Dedifferentiated amniotic fluid mesenchymal stem cell (primary cell): ENCODE measurements at regions not wholly inside any gene's neighbourhood (a gene's known extent, or its start where the extent isn't known, plus 50 kb on each side); places are given as distances from the start of the nearest gene placed in this dataset.

Experiments
- DNase-seq: peaks from one replicate; pipeline ENCODE4 v3.0.0-alpha.2; 2016; ENCODE audit errors: extremely low spot score

DNA sequence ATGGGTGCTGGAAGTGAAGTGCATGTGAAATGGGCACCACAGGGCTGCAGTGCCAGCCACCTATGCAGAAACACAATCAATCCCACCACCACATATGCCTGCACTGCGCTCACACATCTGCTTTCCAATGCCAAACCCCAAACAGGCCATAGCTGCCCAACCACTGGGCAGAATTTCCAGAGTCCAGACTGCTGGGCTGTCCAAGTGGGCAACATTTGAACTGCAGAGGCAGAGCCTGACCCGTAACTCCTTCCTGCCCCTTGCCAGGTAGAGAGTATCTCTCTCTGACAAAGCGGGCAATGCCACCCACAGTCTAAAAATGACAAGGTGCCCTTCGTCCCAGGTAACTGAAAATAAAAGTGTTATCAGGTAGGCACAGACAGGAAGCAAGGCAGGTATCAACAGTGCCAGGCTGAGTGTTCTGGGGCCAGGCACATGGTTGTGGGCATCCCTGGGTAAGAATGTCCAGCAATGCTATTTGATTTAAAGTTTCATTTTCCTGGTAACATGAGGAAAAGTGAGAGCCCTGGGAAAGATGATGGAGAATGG lies 79.5 kb downstream of the FOXA2 start:
- no peak for DNase-seq

DNA sequence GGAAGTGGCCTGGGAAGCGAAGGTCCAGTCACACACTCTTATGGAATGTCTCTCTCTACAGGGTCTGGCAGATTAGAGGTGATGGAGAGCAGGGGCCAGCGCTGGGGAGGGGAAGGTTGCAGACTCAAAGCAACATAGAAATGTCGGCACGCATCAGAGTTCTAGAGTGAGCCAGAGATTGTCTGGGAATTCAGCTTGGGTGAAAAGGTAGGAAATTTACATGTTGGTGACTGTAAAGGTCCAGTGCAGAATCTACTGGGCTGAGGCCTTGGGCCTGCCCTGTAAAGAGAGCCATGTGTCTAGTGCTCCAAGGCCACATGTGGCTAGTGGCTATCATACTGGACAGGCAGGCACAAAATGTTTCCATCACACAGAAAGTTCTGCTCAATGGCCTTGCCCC lies 80.8 kb downstream of the FOXA2 start:
- DNase-seq: no peak

DNA sequence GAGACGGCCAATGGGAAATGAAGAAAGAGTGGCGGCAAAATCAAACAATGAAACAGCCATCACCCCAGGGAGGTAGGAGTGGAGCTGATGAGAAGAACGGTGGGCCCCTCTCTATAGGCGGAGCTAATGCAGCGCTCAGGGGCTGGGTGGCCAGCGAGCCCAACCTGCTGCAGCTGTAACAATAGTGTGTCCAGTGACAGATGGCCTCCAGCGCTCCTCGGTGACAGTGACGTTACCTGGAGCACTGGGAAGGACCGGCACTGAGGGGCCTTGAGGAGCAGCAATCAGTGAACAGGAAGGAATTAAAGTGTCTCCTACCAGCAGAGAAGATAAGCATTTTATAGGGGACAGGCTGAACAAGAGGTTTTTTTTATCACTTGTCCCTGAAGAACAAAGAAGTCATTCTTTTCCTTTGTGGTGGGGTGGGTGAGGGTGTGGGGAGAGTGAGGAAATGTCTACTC lies 81.6 kb downstream of the FOXA2 start:
- no peak for DNase-seq

DNA sequence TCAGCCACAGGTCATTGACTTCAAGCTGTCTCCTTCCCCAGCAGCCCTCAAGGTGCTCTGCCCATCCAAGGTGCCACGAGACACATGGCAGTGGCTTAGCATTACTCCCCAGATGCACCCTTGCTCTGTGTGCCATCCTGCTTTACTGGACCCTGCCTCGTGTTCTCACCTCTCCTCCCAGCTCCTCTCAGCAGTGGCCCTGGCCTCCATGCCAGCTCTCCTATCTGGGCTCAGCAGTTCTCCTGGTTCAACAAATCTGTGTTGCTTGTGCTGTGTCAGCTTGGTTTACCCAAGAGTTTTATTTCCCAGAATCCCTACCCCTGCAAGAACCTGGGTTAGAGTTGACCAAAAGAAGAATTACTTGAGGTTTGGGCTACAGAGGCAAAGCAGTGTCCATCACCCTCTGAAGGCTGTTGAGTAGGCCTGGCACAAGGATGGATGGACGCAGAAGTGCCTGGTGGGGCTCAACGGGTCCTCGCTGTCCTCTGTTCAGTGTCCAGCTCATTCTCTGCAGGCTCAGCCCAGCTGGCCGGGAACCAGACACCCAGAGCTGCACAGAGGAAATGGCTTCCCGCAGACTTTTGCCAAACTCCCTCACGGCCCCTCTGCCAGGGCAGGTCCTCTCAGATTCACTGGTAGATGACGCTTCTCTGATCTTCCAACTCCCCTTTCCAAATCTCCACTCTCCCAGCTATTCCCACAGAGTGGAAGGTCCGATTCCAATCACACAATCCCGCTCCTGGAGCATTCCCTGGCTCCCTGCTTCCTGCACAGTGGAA lies 82.6 kb downstream of the FOXA2 start:
- DNase-seq: no peak

DNA sequence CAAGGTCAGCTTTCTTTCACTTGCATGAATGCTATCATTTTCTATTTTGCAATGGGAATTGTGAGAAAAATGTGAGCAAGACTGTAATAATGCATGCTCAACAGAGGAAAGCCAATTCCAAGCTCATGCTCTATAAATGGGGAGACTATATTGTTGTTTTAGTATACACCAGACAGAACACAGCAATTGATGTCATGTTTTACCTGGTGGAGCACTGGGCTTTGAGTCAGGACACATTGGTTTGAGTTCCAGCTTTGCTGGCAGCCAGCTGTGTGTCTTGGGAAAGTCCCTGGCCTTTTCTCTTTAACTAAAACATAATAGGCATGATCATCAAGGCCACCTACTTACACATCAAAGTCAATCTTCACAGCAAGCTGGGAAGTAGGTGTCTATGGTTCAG lies 83.3 kb downstream of the FOXA2 start:
- DNase-seq: no peak

DNA sequence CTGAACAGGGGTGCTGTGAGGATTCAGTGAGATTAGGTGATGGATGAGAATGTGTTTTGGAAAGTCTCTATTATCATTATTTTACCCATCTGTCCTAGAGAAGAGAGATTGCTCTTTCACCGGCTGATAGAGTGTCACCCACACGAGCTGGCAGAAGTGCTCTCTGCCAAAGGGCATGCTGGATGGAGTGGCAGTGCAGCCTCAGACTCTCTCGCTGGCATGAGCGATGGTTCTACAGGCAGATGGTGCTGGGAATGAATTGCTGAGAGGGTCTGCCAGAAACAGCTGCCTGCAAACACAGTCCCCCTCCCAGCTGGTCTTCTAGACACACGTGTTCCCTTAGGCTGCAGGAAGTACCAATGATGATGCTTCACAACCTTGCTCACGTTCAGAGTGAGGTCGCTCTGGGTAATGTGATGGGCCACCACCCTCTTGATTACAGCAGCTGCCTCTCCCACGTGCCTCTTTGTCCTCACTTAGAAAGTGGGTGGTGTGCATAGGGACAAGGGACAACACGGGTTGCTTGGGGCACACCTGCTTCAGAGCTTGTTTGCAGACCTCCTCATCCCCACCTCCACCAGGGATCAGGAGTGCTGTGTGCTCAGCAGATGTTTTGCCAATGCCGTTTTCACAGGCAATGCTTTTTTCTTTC lies 84.7 kb downstream of the FOXA2 start:
- DNase-seq: no peak

DNA sequence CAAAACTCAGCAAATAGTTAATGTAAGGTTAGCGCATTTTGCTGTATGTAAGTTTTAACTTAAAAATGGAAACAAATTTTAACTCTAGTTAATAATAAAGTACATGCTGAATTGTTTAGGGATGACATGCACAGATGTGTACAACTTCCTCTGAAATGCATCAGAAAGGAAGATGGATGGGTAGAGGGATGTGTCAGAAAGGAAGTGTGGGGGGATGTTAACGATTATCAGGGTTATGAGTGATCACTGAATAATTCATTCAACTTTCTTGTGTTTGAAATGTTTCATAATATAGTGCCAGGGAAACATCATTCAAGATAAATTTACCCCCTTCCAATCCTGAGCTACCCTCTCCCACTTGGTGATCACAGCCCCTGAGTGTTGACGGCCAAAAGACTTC lies 87.6 kb downstream of the FOXA2 start:
- DNase-seq: no peak

DNA sequence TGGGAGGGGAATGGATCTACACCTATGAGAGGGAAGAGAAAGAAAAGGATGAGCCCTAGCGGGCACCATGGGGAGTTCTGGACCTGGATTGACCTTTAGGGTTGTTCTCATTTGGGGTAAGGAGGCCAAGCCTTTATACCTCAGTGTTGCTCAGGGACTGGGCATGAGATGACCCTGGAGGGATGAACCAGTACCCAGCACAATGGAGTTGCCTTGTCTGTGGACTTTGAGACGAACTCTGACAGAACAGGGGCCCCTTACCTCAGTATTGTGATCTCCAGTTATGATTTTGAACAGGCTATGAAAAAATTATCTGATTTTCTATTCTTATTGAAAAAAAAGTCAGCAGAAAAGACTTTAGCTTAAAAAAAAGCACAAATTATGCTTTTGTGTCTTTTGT lies 88.6 kb downstream of the FOXA2 start:
- DNase-seq: no peak

DNA sequence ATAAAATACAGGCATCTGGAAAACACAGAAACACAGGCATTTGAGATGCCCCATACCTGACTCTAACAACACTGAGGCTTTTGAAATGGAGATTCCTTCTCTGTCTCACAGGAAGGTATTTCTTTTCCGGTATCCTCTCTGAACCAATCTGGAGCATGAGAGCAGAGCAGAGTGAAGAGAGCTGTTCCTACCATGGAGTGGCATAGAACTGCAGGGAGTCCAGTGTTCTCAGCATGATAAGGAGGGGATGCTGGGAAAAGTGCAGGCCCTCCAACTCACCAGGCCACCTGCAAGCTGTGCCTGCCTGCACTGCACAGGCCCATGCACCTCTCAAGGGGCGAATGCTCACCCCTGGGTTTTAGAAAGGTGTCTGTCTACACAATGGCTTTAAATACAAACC lies 89.2 kb downstream of the FOXA2 start:
- no peak for DNase-seq

DNA sequence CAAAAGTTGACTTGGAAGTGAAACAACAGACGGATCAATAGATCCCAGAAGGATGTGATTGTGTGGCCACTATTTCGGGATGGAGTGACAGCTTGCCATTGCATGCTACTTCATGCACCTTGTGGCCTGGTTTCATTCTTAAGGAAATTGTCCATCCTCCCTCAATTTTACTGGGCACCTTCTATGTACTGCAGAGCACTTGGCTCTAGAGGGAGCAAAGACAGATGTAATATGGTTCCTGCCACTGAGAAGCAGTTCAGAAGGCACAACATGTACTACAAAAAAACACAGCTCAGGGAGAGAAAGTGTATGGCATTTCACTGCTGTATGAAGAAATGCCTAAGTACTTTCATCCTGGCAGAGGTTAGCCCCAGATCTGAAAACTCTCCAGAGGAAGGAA lies 91.9 kb downstream of the FOXA2 start:
- DNase-seq: no peak

DNA sequence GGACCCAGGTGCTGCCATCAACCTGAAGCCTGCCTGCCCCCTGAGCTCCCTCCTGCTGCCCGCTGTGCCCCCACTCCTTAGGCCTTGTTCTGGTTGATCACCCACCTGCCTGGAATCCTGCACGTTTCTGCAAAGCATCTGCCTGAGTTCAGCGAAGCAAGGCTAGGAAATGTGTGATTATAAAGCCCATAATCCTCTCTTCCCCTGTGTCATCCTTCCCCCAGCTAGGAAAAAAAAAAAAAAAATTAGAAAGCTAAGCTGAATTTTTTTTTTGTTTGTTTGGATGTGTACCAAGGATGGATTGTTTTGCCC lies 93.2 kb downstream of the FOXA2 start:
- no peak for DNase-seq

DNA sequence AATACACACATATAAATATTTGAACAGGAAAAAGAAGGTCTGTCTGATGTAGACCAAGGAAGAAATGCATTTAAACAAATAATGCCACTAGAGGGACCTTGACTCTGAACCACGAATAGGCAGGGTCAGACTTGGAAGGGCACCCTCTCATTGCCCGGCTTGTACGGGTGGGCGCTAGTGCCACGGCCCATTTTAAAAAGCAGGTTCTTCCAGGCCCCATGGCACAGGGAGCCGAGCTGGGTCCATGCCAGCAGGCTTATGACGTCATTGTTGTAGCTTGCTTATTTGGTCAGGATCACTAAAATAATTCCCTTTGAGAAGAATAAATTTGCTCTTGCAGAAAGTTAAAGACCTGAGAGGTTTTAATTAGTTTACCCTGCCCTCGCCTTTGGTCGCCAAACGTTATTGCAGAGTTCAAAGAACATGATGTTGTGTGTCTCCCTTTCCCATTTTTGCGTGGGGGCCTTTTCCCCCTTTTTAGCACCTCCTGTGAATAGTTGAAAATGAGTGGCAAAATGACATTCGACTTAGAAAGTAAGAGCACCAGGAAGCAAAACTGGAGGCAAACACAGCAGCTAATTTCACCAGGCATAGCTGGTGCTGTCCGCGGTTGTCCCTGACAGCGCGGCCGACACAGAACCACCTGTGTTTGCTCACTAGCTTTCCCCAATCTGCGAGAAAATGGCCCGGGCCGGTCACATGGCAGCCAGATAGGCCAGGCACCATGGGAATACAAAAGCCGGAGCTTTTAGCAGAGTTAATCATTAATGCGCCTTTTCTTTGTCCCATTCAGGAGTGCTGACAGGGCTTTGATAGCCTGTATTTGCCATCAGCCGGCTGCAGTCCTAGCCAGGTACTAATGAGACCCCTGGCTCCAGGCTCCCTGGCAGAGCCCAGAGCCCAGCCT lies 93.8 kb downstream of the FOXA2 start:
- no peak for DNase-seq

DNA sequence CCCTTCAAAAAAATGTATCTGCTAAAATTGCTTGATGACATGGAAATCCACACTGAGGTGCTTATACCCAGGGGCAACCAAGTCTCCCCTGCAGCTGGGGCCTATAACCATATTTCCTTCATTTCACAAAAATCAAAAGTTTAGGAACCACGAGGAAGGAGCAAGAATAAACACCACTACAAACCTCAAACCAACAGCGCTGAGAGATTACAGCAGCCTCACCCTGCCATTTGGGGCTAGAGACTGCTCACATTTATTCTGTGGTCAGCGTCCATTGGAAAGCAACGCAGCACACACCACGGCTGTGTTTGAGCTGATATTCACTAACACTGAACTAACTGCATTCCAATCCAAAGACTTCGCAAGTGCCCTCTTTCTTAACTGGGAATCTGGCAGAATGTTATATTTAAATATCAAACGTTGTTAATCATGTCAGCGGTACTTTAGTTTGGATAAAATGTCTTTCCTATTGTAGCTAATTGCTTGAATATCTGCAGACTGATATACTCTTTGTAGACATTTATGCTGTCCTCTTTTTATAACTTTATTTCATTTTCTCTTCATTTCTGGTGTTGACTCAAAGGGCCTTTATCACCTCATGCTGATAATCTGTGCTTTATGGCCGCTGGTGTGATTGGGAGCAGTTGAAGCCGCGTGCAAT lies 94.6 kb downstream of the FOXA2 start:
- no peak for DNase-seq

DNA sequence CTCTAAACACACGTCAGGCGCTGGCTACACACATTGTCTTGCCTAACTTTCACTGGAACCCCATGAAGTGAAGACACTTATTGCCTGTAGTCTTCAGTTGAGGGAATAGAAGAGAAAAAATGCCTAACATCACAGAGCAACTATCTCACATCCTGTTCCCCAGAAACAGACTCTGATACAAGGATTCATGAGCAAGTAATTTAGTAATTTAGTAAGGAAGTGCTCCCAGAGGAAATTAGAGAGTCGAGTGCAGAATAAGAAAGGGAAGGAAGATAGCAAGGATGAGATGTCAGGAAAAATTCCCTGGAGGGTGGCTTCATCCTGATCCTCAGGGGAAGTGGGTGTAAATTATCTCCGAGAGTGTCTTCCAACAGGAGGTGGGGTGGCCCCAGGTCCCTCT lies 104.0 kb downstream of the FOXA2 start:
- DNase-seq: no peak

DNA sequence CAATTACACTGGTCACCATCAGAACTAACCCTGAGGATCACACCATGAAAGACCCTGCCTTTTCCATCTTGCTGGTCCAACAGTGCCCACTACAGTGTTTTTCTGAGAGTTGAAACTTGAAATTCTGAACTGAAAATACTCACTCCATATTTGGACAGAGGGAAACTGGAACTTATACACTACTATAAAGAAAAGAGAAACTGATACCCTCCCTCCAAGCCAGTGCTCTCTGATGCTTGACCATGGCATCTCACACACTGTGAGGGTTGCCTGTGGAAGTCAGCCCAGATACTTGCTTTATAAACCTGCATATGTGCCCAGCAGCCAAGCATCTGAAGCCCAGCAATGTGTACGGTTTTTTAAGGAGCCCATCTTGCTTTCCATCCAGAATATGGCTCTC lies 108.7 kb downstream of the FOXA2 start:
- no peak for DNase-seq

DNA sequence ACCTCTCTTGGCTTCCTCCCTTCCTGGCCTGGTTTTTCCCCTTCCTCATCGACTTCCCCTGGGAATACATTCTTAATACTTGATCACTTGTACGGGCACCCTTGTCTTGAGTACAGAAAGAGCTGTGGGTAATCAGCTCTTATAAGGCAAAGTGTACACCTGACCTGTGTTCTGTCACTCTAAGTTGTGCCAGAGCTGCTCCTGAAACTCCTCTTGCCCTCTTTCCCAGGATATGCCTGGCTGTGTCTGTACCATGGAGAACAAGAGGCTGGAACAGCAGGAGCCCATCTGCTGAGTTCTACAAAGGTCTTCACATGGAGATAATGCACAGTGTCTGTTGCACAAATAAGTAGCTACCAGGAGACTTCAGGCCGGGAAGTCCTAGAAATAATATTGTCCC lies 110.1 kb downstream of the FOXA2 start:
- no peak for DNase-seq

DNA sequence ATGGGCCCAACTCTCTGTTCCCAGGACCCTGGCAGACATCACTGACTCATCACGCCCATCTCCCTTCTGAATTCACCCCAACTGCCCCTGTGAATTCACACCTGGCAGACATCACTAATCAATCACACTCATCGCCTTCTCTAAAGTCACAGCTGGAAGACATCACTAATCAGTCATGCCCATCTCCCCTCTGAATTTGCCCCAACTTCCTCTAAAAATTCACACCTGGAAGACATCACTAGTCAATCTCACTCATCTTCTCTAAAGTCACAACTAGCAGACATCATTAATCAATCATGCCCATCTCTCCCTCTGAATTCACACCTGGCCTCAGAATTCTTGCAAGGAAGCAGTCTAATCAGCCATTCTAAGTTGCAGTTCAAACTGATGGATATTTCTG lies 111.1 kb downstream of the FOXA2 start:
- DNase-seq: no peak

DNA sequence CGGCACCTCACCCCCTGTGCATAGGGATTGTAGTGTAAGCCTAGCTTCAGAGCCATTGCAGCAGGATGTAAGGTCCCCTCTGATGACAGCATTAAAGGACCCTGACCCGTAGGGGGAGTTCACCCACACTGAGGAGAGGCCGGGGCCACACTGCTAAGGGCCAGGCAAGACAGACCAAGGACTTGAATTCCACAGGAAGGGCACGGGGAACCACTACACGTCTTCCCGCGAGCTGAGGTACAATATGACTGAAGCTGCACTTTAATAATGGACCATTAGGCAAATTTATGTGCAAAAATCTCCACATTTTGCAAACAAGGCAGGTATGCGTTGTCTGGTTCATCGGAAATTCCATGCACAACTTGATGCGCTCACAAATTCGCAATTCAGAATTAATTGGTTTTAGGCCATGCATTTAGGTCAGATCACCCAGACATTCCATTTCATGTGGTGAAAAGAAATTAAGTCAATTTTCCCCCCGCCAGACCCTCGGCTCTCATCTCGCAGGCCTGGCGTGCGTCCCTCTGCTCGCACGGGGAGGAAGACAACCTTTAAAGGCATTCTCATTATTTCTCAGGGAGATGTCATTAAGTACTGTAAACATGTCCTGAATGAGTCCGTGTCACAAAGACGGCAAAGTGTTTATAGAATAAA lies 111.8 kb downstream of the FOXA2 start:
- DNase-seq: no peak

DNA sequence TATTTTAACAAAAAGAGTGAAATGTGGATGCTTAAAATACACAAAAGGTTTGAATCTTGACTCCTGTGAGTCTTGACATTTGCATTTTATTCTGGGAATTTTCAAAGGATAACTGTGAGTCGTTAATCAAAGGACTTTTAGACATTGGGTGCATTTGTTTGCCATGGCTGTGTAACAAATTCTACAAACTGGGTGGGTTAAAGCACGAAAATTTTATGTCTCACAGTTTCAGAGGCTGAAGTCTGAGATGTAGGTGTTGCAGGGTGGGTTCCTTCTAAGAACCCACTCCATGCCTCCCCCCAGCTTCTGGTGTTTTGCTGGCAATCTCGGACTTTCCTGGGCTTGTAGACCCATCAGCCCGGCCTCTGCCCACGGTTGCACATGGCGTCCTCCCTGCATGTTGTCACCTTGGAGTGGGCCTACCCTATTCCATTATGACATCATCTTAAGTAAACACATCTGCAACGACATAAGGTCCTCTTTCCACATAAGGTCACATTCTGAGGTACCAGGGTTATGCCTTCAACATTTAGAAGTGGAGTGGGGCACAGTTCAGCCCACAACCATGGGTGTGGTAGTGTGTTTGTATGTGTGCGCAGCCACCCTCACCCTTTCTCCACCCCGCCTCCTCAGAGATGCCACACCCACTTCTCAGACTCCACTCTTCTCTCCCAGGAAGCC lies 113.1 kb downstream of the FOXA2 start:
- no peak for DNase-seq

DNA sequence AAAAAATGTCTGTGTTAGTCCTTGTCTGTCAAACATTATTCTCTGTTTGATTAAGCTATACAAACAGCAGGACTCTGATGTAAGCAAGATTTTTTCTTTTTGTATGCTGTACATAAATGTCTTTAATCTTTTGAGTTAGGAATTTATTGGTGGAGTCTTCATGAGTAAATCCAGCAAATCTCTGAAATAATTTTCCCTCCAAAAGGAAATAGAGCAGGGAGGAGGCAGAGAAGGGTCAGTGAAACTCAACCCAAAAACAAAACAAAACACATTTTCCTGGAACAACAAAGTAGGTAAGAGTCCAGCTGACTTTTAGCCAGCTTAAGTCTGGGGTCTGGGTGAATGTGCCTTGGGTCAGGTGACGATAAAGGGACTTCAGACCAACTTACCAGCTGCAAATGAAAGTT lies 113.7 kb downstream of the FOXA2 start:
- no peak for DNase-seq
